ENCODE measurements at regions not wholly inside any gene's neighbourhood (a gene's known extent, or its start where the extent isn't known, plus 50 kb on each side); places are given as distances from the start of the nearest gene placed in this dataset.
A peak's percentile ranks its signal among the peaks of the same experiment; 100 is the strongest.
"Not testable (repeated sequence)": the region's sequence is repeated elsewhere in the genome, so short reads cannot be mapped to it uniquely, and the experiment has no call there.

DNA sequence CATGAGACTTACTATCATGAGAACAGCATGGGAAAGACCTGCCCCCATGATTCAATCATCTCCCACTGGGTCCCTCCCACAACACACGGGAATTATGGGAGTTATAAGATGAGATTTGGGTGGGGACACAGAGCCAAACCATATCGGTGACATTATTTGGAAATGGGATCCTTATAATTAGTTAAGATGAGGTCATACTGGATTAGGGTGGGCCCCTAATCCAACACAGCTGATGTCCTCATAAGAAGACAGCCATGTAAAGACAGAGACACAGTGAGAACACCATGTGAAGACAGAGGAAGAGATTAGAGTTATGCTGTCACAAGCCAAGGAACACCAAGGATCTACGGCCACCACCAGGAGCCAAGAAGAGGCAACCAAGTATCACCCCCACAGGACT, 161.7 kb downstream of the SPTSSA start:
- DNase-seq = no peak

DNA sequence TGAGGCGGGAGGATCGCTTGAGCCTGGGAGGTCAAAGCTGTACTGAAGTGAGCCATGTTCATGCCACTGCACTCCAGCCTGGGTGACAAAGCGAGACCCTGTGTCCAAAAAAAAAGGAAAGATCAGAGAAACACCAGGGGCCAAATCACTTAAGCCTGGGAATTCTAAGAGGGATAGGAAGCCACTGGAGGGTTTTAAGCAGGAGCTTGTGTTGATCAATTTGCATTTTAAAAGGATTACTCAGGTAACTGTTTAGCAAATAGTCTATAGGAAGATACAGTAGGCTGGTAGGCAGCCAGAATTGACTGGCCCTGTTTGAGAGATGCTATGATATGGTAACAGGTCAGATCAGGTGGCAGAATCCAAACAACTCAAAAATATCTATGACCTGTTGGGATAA, 162.7 kb downstream of the SPTSSA start:
- DNase-seq = no peak

DNA sequence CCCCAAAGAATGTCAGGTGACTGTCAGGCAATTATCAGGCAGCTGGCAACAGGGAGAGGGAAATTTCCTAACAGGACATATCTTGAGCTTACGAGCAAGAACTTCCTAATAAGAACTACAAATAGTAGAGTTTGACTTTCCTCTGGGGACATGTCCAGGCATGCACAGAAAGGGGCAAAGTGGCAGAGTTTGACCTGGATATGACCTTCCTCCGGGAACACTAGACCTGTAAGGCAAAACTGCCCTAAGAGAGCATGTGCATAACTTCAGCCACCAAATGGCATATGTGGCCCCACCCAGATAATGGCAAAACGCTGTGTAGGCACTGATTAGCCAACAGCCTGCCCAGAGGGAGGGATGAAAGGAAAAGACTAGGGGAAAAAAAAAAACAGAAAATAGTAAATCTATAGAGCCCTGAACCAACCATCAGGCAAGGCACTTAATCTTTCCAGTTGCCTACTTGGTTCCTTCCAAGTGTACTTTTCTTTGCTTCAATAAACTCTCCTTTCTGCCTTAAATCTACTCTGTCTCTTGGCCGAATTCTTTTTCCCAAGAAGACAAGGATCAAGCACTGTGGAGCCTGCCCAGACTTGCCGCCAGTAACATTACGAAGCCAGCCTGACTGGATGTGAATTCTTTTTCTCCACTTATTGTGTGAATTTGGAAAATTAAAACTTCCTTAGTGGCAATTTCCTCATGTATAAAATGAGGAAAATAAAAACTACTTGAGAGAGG, 164.1 kb downstream of the SPTSSA start:
- no peak for DNase-seq

DNA sequence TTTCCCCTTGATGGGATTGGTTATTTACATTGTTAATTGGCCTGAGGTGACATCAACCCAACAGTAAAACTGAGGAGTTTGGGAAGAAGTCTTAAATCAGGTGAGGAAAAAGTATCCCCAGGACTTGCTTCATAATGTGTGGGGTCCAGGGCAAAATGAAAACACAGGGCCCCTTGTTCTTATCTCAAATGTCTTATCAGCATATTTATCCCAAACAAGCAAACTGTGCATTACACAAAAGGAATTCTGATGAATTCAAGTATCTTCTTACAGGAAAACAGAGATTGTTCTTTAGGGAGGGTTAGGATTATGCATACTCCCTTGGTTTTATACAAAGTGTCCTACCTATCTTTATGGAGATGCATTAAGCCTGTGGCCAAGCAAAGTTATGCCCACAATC, 178.4 kb downstream of the SPTSSA start:
- DNase-seq = no peak

DNA sequence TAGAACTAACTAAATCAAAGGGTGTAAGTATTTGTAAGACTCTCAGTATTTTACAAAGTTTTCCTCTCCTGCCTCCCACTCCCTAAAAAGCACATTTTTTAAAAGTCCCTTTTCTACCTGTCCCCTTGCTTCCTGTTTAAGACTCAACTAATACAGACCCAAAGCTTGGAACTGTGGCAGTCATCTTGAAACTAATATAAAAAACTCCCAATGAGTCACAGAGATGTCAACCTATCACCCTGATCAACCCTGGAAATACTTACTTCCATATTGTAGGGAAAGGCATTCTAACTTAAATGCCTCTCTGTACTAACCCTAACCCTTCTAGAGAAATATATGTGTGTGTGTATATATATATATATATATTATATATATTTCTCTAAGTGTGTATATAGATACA, 184.8 kb downstream of the SPTSSA start:
- peak in 1 of 3 donors; percentile 0 for DNase-seq

DNA sequence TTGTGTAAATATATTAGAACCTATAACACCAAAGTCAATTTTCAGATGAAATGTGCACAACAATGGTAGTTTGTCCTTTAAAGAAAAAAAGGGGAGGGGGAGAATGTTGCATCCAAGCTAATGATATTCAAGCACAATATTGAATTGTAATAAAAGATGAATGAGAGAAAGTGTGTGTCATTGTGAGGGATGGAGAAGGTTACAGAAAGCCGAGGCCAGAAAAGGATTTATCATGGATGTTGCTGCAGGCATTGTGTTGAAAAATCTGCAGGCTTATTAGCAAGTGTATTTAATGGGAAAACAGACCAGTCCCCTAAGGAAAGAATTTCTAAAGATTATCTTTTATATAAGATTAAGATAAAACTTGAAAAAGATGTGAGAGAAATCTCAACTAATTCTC, 186.5 kb downstream of the SPTSSA start:
- no peak for DNase-seq

DNA sequence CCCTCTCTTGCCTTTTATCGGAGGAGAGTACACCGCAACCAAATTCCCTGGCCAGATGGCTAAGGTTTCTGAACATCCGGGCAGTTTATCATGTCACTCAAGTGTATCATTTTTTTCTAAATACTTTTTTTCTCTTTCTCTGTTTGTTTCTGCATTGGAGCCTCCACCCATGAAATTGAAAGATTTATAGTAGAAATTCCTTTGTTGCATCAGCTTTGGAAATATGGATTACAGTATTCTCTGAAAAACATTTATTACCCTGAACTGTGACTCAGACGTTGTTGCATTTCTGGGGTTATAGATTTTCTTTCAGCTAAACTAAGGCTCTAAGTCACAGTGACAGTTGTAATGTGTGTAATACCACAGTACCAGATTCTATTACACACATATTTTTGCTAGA, 187.0 kb downstream of the SPTSSA start:
- peak in 1 of 3 donors; percentile 2 for DNase-seq

DNA sequence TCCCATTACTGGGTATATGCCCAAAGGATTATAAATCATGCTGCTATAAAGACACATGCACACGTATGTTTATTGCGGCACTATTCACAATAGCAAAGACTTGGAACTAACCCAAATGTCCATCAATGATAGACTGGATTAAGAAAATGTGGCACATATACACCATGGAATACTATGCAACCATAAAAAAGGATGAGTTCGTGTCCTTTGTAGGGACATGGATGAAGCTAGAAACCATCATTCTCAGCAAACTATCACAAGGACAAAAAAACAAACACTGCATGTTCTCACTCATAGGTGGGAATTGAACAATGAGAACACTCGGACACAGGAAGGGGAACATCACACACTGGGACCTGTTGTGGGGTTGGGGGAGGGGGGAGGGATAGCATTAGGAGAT, 188.3 kb downstream of the SPTSSA start:
- DNase-seq = not testable (repeated sequence)

DNA sequence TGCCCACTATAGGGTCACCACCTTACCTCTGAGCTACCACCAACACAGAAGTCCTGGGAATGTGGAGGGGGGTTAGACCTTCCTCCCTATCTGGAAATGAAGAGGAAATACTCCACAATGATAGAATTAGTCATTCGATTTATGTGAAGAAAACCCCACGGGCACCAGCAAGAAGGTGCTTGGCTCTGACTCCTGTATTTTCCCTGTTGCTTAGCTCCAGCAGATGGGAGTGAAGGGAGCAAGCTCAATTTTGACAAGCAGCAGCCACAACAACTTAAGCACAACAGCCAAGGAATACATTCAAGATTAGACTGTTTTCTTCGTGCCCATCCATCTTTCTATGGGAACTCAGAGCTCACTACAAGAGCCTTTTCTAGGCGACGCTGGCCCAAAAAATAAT, 191.7 kb downstream of the SPTSSA start:
- DNase-seq = no peak

DNA sequence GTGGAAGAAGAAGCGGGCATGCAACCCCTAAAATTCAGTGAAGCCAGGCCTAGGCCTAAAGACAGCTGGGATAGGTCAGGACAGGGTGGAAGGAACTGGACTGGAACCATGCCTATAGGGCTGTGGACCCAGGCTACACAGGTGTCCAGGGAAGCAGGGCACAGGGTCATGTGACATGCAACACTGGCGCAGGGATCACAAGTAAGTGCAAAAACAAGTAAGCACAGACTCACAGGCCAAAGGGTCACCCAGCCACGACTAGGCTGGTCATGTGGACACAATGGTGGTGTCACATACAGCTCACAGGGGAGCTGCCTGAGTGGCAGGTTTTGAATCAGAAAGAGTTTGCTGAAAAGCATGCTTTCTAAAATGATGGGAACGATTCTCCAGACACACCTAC, 195.7 kb downstream of the SPTSSA start:
- DNase-seq = no peak

DNA sequence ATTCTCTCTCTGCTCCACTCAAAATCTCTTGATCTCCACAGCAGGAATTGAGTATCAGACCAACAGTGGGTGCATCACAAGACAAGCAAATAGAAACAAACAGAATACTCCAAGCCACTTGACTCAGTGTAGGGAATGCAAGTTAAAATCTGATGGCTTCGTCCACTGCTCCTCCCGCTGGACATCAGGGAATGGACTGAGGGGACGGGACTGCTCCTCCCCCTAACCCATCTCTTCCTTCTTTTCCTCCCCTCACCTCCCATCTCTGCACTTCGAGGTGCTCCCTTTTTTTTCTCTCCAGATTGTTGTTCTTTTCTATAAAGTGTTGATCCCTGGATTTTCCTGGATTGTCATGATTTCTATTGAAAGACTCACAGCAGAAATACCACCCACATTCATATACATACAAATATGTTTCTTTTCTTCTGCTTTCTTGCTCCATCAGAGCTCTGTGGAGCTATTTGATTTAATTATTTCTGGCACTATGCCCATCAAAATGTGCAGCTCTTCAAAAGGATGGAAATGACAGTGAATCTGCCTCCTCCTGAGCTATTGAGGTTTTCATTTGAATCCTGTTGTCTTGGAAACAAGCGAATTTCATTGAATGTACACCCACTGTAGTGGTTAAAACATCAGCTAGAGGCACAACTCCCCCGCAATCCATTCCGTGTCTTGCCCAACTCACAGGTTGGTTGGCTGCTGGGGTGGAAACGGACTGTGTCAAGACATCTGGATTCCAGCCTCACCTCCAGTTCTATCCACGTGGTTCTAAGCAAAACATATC, 199.7 kb downstream of the SPTSSA start:
- DNase-seq = no peak

DNA sequence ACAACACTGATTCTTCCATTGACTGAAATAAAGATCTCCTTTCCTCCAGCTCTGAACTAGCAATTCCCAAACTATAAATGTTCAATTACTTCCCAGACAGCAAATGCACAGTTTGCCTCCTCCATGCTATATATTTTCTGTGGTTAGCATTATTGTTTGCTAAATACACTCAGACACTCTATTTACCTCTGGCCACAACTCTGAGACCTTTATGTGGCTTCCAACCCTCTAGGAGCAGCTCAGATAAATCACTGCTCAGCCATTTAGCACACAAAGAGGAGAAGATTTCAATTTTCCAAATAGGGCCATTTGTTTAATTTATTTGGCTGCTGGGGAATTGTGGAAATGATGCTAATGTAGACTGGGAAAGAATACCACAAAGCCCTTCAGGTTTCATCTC, 202.0 kb downstream of the SPTSSA start:
- no peak for DNase-seq

DNA sequence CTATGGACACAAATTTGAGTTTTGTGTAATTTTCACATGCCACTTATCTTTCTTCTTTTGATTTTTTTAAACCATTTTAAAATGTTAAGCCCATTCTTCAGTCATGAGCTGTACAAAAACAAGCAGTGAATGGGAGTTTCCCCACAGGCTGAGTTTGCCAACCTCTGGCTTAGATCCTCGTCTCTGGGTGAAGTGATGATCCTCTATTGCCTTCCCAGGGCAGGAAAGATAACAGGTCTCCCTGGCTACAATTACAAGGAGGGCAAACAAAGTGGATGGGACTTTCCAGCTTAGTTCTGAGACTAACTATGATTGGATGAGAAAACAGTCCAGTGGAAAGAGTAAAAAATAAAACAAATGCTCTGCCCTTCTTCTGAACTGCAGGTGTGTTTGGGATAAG, 203.7 kb downstream of the SPTSSA start:
- no peak for DNase-seq

DNA sequence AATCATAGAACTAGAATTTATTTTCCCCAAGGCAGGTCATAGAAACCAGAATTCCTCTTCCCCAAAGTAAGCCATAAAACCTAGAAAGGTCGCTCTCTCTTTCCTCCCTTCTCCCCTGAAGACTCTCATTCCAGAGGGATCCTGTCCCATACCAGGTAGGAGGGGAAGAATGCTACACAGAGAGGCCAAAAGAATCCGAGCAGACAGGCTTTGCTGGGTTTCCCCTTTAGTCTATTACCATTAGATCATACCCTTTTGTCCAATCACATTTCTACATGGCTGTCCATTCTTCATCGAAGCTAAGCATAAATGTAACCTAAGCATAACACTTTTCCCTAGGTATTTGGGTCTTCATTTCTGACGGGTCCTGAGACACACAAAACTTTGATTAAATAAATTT, 204.5 kb downstream of the SPTSSA start:
- no peak for DNase-seq

DNA sequence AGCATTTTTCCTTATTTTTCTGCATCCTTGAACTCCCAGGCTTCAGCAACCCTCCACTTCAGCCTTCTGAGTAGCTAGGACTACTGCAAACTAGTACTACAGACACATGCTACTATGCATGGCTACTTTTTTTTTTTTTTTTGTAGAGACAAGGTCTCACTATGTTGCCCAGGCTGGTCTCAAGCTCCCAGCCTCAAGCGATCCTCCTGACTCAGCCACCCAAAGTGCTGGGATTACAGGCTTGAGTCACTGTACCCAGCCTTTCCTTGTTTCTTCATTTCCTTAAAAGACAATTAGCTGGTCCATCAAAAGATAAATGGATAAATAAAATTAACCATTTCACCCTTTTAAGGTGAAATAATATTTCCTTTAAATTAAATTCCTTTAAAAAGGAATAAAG, 205.8 kb downstream of the SPTSSA start:
- DNase-seq = no peak

DNA sequence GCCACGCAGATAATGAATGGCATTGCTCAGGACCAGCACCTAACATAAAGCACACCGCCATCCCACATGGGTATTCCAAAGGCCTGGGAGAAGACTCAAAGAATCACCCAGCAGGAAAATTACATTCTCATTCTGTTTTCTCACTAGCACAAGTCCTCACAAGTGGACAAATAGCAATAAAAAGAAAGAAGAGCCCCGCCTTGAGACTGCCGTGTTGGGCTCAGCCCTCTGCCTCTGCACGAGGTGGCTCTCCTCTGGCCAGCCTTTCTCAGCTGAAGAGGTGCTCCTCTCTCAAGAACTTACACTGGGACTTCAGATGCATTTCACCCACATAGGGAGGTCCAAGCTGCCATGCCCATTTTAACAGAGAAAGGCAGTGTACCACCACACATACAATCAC, 207.5 kb downstream of the SPTSSA start:
- DNase-seq = no peak

DNA sequence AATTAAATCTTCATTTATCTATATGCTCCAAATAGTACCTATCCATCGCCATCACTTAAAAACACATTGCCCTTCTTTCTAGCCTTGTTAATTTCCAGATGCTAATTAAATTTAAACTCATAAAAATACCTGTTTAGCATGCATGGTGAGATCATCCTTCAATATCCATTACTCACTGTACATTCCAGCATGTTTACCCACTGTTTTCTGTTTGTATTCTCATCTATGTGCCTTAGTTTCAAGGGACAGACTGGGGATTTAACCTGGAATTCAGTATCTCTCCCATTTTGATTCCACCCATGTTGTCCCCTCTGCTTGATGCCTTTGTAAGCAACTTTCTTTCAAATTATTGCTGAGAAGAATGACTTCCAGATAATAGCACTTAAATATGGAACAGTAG, 208.0 kb downstream of the SPTSSA start:
- DNase-seq = no peak

DNA sequence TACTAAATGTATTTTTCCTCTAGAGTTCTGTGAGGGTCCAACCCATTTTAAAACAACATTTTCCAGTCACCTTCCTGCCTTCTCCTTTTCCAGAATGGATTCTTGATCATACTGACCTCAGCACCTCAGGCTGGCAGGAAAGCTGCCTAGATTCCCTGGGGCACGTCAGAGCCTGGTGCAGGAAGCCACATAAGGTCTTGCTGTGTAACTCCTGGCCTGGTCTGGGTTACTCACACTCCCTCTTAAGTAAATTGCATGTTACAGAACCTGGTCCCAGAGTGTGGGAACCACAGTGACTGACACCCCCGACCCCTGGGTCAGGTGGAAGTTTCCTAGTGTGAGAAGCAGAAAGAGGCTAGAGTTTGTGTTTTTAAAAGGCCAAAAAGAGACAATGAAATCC, 209.8 kb downstream of the SPTSSA start:
- DNase-seq = no peak

DNA sequence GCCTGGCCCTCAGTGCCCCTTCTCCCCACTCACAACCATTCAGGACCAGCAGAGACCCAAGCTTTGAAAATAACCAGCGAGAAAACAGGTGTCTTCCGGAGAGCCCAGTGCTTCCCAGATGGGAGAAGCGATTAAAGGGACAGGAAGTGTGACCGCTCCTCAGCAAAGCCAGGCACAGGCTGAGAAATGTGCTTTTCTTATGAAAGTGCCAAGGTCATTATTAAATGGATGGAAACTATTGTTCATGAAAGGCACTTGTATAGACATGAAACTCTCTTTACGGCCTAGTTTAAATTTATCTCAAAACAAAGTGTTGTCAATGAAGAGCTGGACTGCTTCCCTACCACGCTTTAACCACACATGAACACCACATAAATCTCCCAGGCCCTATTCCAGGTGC, 210.4 kb downstream of the SPTSSA start:
- DNase-seq = no peak

DNA sequence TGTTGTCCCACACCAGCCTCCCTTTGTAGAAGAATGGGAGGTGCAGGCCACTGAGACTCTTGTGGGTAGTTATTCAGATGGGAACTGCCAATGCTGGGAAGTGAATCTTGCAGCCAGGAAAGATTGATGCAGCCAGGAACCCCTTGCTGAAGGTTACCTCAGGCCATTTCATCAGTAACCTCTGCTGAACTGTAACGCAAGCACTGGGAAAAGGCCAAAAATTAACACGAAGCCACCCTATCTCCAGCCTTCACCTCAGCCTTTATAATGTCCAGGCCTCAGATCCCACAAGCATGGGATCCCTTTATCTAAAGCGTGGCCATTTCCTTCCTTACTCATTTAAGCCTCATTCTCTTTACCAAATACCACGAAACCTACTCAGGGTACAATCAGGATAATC, 211.1 kb downstream of the SPTSSA start:
- no peak for DNase-seq

DNA sequence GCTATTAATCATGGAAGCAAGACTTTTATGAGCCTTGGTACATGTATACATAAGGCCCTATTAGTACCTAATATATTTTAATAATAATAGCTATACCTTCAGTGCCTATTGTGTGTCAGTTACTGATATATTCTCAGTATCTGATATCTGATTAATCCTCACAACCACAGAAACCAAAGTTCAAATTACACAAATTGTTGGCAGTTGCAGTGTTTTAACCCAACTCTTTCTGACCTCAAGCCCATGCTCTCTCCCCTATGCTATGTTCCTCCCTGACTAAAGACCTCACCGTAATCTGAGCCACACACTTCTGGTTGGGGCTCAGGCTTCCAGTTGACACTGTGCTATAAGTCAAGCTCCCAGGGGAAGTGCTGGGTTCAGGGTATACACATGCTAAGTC, 214.4 kb downstream of the SPTSSA start:
- DNase-seq = no peak

DNA sequence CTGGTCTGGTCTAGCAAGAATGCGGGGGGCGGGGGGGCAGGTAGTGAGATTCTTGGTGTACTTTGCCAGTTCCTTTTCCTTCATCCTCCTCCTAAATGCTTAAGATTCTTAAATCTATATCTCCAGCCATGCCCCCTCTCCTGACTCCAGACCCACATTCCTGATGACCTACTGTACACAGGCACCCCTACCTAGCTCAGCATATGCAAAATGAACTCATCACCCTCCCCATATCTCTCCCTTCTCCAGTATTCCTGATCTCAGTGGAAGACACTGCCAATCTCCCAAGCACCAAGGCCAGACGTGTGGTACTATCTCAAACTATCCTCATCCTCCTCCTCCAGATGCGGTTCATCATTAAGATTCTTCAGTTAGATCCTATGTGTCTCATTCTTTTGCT, 215.8 kb downstream of the SPTSSA start:
- DNase-seq = no peak

DNA sequence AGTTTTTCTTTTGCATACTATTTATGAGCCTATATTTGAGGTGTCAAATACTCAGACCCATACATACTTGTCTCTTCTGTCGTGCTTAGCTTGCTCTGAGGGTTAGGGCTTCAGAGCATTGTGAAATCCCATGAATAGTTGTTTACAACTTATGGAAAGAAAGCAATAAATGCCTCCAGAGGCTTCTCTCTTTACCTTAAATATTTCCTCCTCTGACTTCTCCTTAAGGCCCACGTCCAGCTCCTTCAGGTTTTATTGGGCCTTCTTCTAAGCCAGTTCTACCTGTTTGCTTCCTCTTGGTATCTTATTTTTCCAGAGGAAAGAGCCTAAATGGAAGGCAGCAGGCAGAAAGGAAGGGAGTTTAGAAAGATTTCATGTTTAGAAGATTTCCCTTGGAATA, 218.6 kb downstream of the SPTSSA start:
- DNase-seq = no peak

DNA sequence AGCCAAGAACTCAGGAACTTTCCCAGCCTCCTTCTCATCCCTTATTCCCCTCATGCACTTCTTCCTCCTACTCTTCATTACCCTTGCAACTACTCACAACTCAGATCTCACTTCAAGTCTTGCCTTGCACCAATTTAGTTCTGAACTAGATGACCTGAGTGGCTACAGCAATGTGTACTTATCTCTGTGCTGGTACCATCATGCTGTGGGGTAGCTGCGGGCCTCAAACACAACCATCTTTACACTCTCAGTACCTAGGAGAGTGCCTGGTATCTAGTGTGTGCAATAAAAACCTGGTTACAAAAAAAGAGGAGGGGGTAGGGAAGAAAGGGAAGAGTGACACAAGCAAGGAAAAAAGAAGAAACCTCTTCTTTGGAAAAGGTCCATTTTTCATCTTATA, 219.0 kb downstream of the SPTSSA start:
- no peak for DNase-seq

DNA sequence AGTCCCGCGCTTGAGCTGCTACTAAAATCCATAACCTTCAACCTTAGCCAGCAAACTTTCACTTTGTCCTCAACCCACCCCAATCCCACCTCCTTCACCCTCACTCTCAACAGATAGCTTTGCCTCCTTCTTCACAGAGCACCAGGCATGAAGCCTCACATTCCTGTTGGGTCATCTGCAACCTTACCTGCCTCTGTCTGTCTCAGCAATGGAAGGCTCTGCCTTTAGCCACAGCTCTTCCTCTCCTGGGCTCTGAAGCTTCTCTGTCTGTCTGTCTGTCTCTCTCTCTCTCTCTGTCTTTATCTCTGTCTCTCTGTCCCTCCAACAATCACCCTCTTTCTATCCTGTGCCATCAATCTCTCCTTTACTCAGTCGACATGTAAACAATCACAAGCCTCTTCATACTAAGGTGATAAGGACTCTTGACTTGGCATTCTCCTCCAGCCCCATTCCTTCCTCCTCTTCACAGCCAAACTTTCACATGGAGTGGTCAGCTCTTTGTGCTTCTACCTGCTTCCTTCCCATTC, 220.8 kb downstream of the SPTSSA start:
- DNase-seq = no peak

All from suppressor macrophage treated with lipopolysaccharide for 1 hour (primary cell).